GM12864 (cell line): ENCODE measurements at regions not wholly inside any gene's neighbourhood (a gene's known extent, or its start where the extent isn't known, plus 50 kb on each side); places are given as distances from the start of the nearest gene placed in this dataset.

Experiments used
- DNase-seq: peaks from one replicate; pipeline ENCODE4 v3.0.0-alpha.2; 2011; ENCODE audit warnings: low read depth
- H3K4me3 ChIP-seq: 2 replicates; pipeline ENCODE4 v1.5.1; 2011; ENCODE audit warnings: mild to moderate bottlenecking, low read depth, low read length, control low read depth
- CTCF ChIP-seq: IDR thresholded peaks from 2 replicates; pipeline ENCODE4 v1.5.1; 2011; ENCODE audit warnings: low read depth, mild to moderate bottlenecking, moderate library complexity, low read length, control low read depth, inconsistent platforms; ENCODE audit errors: missing control alignments

- no peak for TF ChIP-seq CTCF
- DNase-seq = no peak
- no peak overlapping the region for H3K4me3 ChIP-seq
These were observed 51.8 kb upstream of the RAB6C start for GRCh38 chr2:129927696-129928095.

GRCh38 chr2:129929321-129930290 is 49.9 kb upstream of the RAB6C start:
- no peak for TF ChIP-seq CTCF
- no peak overlapping the region for H3K4me3 ChIP-seq
- no peak for DNase-seq
